ENCODE measurements at regions not wholly inside any gene's neighbourhood (a gene's known extent, or its start where the extent isn't known, plus 50 kb on each side); places are given as distances from the start of the nearest gene placed in this dataset.
A peak's percentile ranks its signal among the peaks of the same experiment; 100 is the strongest.

DNA sequence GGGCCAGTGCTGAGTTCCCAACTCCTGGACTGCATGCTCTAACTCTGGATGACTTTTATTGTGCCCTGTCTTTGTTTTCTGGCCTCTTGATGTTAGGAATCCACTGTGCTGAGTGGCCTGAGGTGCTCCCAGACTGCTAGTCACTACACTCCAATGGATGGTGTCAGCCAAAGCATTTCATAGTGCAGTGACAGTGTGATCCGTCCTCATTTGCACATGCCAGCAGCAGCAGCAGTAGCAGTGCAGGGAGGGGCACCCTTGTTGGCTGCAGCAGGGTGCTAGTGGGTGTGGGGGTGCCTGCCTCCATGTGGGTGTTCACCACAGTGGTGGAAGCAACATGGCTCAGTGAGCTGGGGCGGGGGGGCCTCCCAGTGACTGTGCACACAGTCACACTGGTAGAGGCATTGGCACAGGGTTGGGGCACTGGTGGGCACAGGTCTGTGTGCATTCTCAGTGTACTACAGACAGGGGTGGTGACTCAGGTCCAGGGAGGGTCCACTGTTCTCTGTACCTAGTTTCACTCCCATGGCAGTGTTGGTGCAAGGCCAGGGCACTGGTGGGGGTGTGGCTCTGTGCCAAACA, 214.0 kb downstream of the ZC3H11B start:
- H3K27ac ChIP-seq (ENCODE audit: low read length), result no peak overlapping the region
- no peaks in the 10 kb centered on the region for H3K9me3 ChIP-seq (ENCODE audit: control insufficient read depth, low read length)
- ATAC-seq (peak; percentile 65 to 93), DNase-seq (peak; percentile 11 to 57 (median 46))
- WGBS, result 72% methylated on average over 2 of the region's 2 CpGs
- intact Hi-C loops (cut with DNase I), result no loop called here
- no peaks in the 10 kb centered on the region for H3K4me1 ChIP-seq (ENCODE audit: control insufficient read depth, insufficient read depth, low read length)
- no peaks in the 10 kb centered on the region for H3K27me3 ChIP-seq (ENCODE audit: control insufficient read depth, insufficient read depth)
- no peak overlapping the region for H3K4me3 ChIP-seq (ENCODE audit: low read length)

- no peak for ATAC-seq
- DNase-seq, result no peak
- Histone ChIP-seq H3K27me3 (ENCODE audit: control insufficient read depth, insufficient read depth) (no peaks in the 10 kb centered on the region), H3K4me1 (ENCODE audit: control insufficient read depth, insufficient read depth, low read length) (no peaks in the 10 kb centered on the region), H3K9me3 (ENCODE audit: control insufficient read depth, low read length) (peaks cover 4% of the 10 kb centered on the region), H3K27ac (ENCODE audit: low read length) (no peak overlapping the region), H3K4me3 (ENCODE audit: low read length) (no peak overlapping the region)
- WGBS, result 56% methylated on average over 1 of the region's 1 CpG
- intact Hi-C loops (cut with DNase I), result no loop called here
Observed at GRCh38 chr1:219397511-219397910, 215.4 kb downstream of the ZC3H11B start.

GRCh38 chr1:219391297-219391696, 217.6 kb downstream of the LYPLAL1 start:
- peaks cover 4% of the 10 kb centered on the region for H3K9me3 ChIP-seq (ENCODE audit: control insufficient read depth, low read length)
- H3K4me1 ChIP-seq (ENCODE audit: control insufficient read depth, insufficient read depth, low read length), result no peaks in the 10 kb centered on the region
- no peak overlapping the region for H3K4me3 ChIP-seq (ENCODE audit: low read length)
- H3K27ac ChIP-seq (ENCODE audit: low read length), result no peak overlapping the region
- no peaks in the 10 kb centered on the region for H3K27me3 ChIP-seq (ENCODE audit: control insufficient read depth, insufficient read depth)
- no peak for DNase-seq
- intact Hi-C loops (cut with DNase I), result no loop called here
- no peak for ATAC-seq

DNA sequence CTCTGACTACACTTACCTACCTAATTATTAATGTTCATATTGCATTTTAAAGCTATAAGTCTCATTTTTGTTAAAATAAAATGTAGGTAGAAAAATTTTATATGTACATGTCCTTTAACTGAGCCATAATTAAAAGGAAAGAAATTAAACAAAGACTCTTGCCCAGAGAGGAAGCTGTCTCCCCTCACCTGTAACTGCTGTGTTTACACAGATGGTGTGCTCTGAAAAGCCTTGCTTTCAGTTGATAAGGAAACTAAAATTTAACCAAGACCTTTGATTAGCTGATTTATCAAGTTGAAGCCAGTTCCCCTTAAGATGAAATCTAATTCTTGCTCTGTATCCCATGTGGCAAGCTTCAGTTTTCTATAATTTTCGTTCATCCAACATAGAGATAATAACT, 213.5 kb downstream of the LYPLAL1 start:
- no peaks in the 10 kb centered on the region for H3K27me3 ChIP-seq (ENCODE audit: control insufficient read depth, insufficient read depth)
- 75% methylated on average over 1 of the region's 1 CpG for WGBS
- H3K4me1 ChIP-seq (ENCODE audit: control insufficient read depth, insufficient read depth, low read length), result peaks cover 1% of the 10 kb centered on the region
- no peak for DNase-seq
- no peak overlapping the region for H3K27ac ChIP-seq (ENCODE audit: low read length)
- ATAC-seq, result no peak
- intact Hi-C loops (cut with DNase I), result no loop called here
- no peaks in the 10 kb centered on the region for H3K9me3 ChIP-seq (ENCODE audit: control insufficient read depth, low read length)
- H3K4me3 ChIP-seq (ENCODE audit: low read length), result no peak overlapping the region

GRCh38 chr1:219385787-219386427, 212.2 kb downstream of the LYPLAL1 start:
- 78% methylated on average over 3 of the region's 3 CpGs for WGBS
- intact Hi-C loops (cut with DNase I), result no loop called here
- Histone ChIP-seq H3K4me1 (ENCODE audit: control insufficient read depth, insufficient read depth, low read length) (peaks cover 1% of the 10 kb centered on the region), H3K9me3 (ENCODE audit: control insufficient read depth, low read length) (no peaks in the 10 kb centered on the region), H3K27me3 (ENCODE audit: control insufficient read depth, insufficient read depth) (no peaks in the 10 kb centered on the region), H3K4me3 (ENCODE audit: low read length) (no peak overlapping the region), H3K27ac (ENCODE audit: low read length) (no peak overlapping the region)
- ATAC-seq, result no peak
- DNase-seq, result peak in 2 of 3 donors; percentile 21 to 46

- no peak overlapping the region for H3K27ac ChIP-seq (ENCODE audit: low read length)
- H3K4me1 ChIP-seq (ENCODE audit: control insufficient read depth, insufficient read depth, low read length), result peaks cover 1% of the 10 kb centered on the region
- no peaks in the 10 kb centered on the region for H3K27me3 ChIP-seq (ENCODE audit: control insufficient read depth, insufficient read depth)
- intact Hi-C loops (cut with DNase I), result no loop called here
- DNase-seq, result no peak
- ATAC-seq, result no peak
- H3K9me3 ChIP-seq (ENCODE audit: control insufficient read depth, low read length), result no peaks in the 10 kb centered on the region
- H3K4me3 ChIP-seq (ENCODE audit: low read length), result no peak overlapping the region
Observed at GRCh38 chr1:219383281-219383680, 209.6 kb downstream of the LYPLAL1 start.

- no peak for DNase-seq
- Histone ChIP-seq H3K27me3 (ENCODE audit: control insufficient read depth, insufficient read depth) (no peaks in the 10 kb centered on the region), H3K4me3 (ENCODE audit: low read length) (no peak overlapping the region), H3K27ac (ENCODE audit: low read length) (no peak overlapping the region), H3K9me3 (ENCODE audit: control insufficient read depth, low read length) (no peaks in the 10 kb centered on the region), H3K4me1 (ENCODE audit: control insufficient read depth, insufficient read depth, low read length) (peaks cover 1% of the 10 kb centered on the region)
- no peak for ATAC-seq
- intact Hi-C loops (cut with DNase I), result no loop called here
- 88% methylated on average over 1 of the region's 1 CpG for WGBS
Observed at GRCh38 chr1:219381396-219381795, 207.7 kb downstream of the LYPLAL1 start.

DNA sequence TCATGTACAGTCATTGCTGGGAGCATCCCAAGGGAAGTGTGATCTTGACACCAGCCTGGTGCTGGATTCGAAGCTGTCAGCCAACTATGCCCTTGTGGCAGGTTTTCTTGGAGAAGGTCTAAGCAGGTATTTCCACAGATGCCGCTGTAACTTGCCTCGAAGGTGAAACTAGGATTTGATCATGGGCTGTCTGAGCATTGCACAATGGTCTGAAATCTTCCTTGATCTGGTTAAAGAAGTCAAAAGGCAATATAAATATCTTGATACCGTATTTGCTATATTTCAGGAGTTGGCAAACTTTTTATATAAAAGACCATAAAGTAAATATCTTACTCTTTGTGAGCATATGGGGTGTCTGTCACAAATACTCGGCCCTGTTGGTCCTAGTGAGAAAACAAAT, 206.8 kb downstream of the LYPLAL1 start:
- Histone ChIP-seq H3K27me3 (ENCODE audit: control insufficient read depth, insufficient read depth) (no peaks in the 10 kb centered on the region), H3K27ac (ENCODE audit: low read length) (no peak overlapping the region), H3K9me3 (ENCODE audit: control insufficient read depth, low read length) (no peaks in the 10 kb centered on the region), H3K4me1 (ENCODE audit: control insufficient read depth, insufficient read depth, low read length) (no peaks in the 10 kb centered on the region), H3K4me3 (ENCODE audit: low read length) (no peak overlapping the region)
- no peak for ATAC-seq
- WGBS, result 90% methylated on average over 5 of the region's 5 CpGs
- peak in 1 of 3 donors; percentile 24 for DNase-seq
- intact Hi-C loops (cut with DNase I), result no loop called here

DNA sequence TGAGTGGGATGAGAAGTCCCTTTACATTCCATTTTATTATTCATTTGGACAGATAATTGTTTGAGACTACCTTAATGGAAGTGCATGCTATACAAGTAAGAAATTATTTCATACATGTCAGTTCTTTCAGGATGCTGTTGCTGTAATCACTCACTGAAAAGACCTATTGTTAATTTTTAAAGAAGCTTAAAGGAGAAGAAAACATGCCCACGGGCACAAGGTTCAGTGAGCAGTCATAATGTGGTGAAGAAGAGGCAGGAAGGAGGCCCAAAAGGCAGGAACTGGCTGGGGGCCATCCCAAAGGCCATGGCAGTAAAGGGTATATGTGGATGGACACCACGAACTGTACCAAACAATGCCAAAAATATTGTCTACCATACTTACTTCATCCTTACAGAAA, 206.0 kb downstream of the LYPLAL1 start:
- WGBS, result 70% methylated on average over 2 of the region's 2 CpGs
- no peak overlapping the region for H3K27ac ChIP-seq (ENCODE audit: low read length)
- no peak for ATAC-seq
- H3K27me3 ChIP-seq (ENCODE audit: control insufficient read depth, insufficient read depth), result no peaks in the 10 kb centered on the region
- H3K9me3 ChIP-seq (ENCODE audit: control insufficient read depth, low read length), result no peaks in the 10 kb centered on the region
- intact Hi-C loops (cut with DNase I), result no loop called here
- no peak for DNase-seq
- no peaks in the 10 kb centered on the region for H3K4me1 ChIP-seq (ENCODE audit: control insufficient read depth, insufficient read depth, low read length)
- H3K4me3 ChIP-seq (ENCODE audit: low read length), result no peak overlapping the region

DNA sequence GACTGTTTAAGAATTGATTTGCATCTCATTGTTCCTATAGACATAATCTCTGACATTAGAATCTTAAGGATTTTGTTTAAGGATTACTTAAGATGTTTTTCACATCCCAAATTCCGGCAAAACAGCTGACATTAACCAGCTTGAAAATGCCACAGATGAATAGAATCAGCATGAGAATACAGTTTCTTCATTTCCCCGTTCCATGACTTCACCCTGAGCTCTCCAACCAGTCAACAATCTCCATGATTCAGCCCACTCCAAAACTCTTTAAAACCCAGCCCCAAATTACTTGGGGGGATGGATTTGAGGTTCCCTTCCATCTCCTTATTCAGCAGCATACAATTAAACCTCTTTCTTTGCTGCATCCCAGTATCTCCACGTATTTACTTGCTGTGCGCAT, 201.0 kb downstream of the LYPLAL1 start:
- Histone ChIP-seq H3K4me3 (ENCODE audit: low read length) (no peak overlapping the region), H3K4me1 (ENCODE audit: control insufficient read depth, insufficient read depth, low read length) (no peaks in the 10 kb centered on the region), H3K27ac (ENCODE audit: low read length) (no peak overlapping the region), H3K9me3 (ENCODE audit: control insufficient read depth, low read length) (no peaks in the 10 kb centered on the region), H3K27me3 (ENCODE audit: control insufficient read depth, insufficient read depth) (no peaks in the 10 kb centered on the region)
- ATAC-seq (no peak), DNase-seq (no peak)
- intact Hi-C loops (cut with DNase I), result no loop called here
- 69% methylated on average over 4 of the region's 4 CpGs for WGBS

DNA sequence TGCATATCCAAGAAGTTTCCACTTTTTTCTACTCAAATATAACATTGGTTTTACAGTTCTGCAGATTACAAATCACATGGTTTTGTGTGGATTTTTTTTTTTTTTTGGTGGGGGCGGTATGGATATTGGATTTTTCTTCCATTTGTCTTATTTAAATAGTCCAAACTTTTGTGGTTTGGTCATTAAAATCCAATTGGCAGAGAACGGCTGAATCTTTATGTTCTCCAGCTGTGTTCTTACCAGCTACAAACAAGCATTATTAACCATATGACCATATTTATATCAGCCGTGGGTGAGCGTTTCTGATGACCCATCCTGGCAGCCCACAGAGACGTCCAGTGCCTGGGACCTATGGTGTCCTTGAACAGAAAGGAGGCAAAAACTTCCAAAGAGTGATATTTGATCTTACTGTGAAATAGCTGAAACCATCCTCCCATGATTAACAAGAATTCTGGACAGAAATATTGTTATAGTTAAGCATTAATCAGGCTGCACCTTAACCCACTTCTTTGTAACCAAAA, 200.4 kb downstream of the LYPLAL1 start:
- no peaks in the 10 kb centered on the region for H3K27me3 ChIP-seq (ENCODE audit: control insufficient read depth, insufficient read depth)
- H3K4me1 ChIP-seq (ENCODE audit: control insufficient read depth, insufficient read depth, low read length), result no peaks in the 10 kb centered on the region
- DNase-seq (no peak), ATAC-seq (no peak)
- WGBS, result 88% methylated on average over 5 of the region's 5 CpGs
- no peak overlapping the region for H3K4me3 ChIP-seq (ENCODE audit: low read length)
- intact Hi-C loops (cut with DNase I), result no loop called here
- H3K27ac ChIP-seq (ENCODE audit: low read length), result no peak overlapping the region
- no peaks in the 10 kb centered on the region for H3K9me3 ChIP-seq (ENCODE audit: control insufficient read depth, low read length)

- Histone ChIP-seq H3K27ac (ENCODE audit: low read length) (no peak overlapping the region), H3K4me1 (ENCODE audit: control insufficient read depth, insufficient read depth, low read length) (no peaks in the 10 kb centered on the region), H3K4me3 (ENCODE audit: low read length) (no peak overlapping the region), H3K27me3 (ENCODE audit: control insufficient read depth, insufficient read depth) (no peaks in the 10 kb centered on the region), H3K9me3 (ENCODE audit: control insufficient read depth, low read length) (no peaks in the 10 kb centered on the region)
- ATAC-seq, result no peak
- no peak for DNase-seq
- 88% methylated on average over 1 of the region's 1 CpG for WGBS
- intact Hi-C loops (cut with DNase I), result no loop called here
Observed at GRCh38 chr1:219373616-219373935, 199.9 kb downstream of the LYPLAL1 start.
